ENCODE measurements at regions not wholly inside any gene's neighbourhood (a gene's known extent, or its start where the extent isn't known, plus 50 kb on each side); places are given as distances from the start of the nearest gene placed in this dataset.

- no peak overlapping the region for H3K27ac ChIP-seq (ENCODE audit: low read depth, low read length)
- H3K9me2 ChIP-seq (ENCODE audit: insufficient read depth), result no peaks in the 10 kb centered on the region
- CTCF ChIA-PET, result no interaction called here
- intact Hi-C loops (cut with micrococcal nuclease), result loop anchor here (10.0 kb wide), 1 partner anchor 233 kb away; no protein-coding TSS in a partner anchor
- no peaks in the 10 kb centered on the region for H4K20me1 ChIP-seq (ENCODE audit: insufficient read depth)
- no peaks in the 10 kb centered on the region for H3K36me3 ChIP-seq (ENCODE audit: control insufficient read depth in 1 of 2, insufficient read depth in 2 of 2, low read length in 2 of 2)
- ATAC-seq (no peak), DNase-seq (ENCODE audit: low read depth, low spot score) (no peak)
- no peak overlapping the region for H3K4me3 ChIP-seq (replicated peaks in 1 of 2; ENCODE audit: low read depth in 1 of 2, low read length in 2 of 2)
- H3K4me1 ChIP-seq (ENCODE audit: control insufficient read depth in 1 of 2, insufficient read depth in 2 of 2, low read length in 2 of 2), result no peaks in the 10 kb centered on the region
- TF ChIP-seq JUND (IDR thresholded peaks at IDR 0.05), result no peak
- no peak for TF ChIP-seq ZBTB33 (IDR thresholded peaks at IDR 0.05; ENCODE audit: extremely low read depth, insufficient replicate concordance, low read length)
- no peaks in the 10 kb centered on the region for H3K27me3 ChIP-seq (ENCODE audit: insufficient read depth, low read length)
- RAD21 ChIA-PET (ENCODE audit: low non-redundant PET in 1 of 2, low total read pairs in 2 of 2, uncharacterized antibody in 2 of 2, unreplicated experiment in 2 of 2), result no interaction called here
- POLR2A ChIA-PET, result no interaction called here
- H3K9me3 ChIP-seq (ENCODE audit: control insufficient read depth in 1 of 2, insufficient read depth in 1 of 2, low read depth in 1 of 2, low read length in 2 of 2), result 0 out of 4 replicates have a peak, but pooled peaks cover 0 to 5% of the 10 kb centered on the region in 2 experiments
- no peak overlapping the region for H3K9ac ChIP-seq (ENCODE audit: low read length)
- H3K4me2 ChIP-seq (ENCODE audit: low read length), result no peak overlapping the region
- H3K79me2 ChIP-seq (ENCODE audit: insufficient read depth, low read length), result no peaks in the 10 kb centered on the region
- no peak overlapping the region for H2AFZ ChIP-seq (ENCODE audit: low read depth, low read length, poor library complexity, severe bottlenecking)
- BruUV-seq (replicated peaks), result no TSS peak
Measured at GRCh38 chr18:27361477-27361876, 176.4 kb upstream of the CHST9 start.

GRCh38 chr18:27355308-27355707 lies 170.2 kb upstream of the CHST9 start:
- DNase-seq (ENCODE audit: low read depth, low spot score) (no peak), ATAC-seq (no peak)
- ChIA-PET CTCF (no interaction called here), POLR2A (interaction anchor here (0.7 kb wide), 1 partner anchor 1935 kb away, joined by 3 read pairs; no protein-coding TSS in a partner anchor), RAD21 (ENCODE audit: low non-redundant PET in 1 of 2, low total read pairs in 2 of 2, uncharacterized antibody in 2 of 2, unreplicated experiment in 2 of 2) (no interaction called here)
- no peak overlapping the region for H3K4me2 ChIP-seq (ENCODE audit: low read length)
- H3K79me2 ChIP-seq (ENCODE audit: insufficient read depth, low read length), result no peaks in the 10 kb centered on the region
- intact Hi-C loops (cut with micrococcal nuclease), result no loop called here
- TF ChIP-seq CEBPB (IDR thresholded peaks at IDR 0.05; ENCODE audit: low read depth) (no peak), MAX (IDR thresholded peaks at IDR 0.05) (no peak), RAD21 (IDR thresholded peaks at IDR 0.05; ENCODE audit: low read depth) (no peak), ZFX (IDR thresholded peaks at IDR 0.05) (no peak), REST (IDR thresholded peaks at IDR 0.05; ENCODE audit: low read depth) (no peak), ATF3 (IDR thresholded peaks at IDR 0.05) (no peak), JUND (IDR thresholded peaks at IDR 0.05) (no peak), EGR1 (IDR thresholded peaks at IDR 0.05; ENCODE audit: low read depth) (no peak), EZH2 (IDR thresholded peaks at IDR 0.05) (no peak)
- H3K4me1 ChIP-seq (ENCODE audit: control insufficient read depth in 1 of 2, insufficient read depth in 2 of 2, low read length in 2 of 2), result no peaks in the 10 kb centered on the region
- H3K27me3 ChIP-seq (ENCODE audit: insufficient read depth, low read length), result no peaks in the 10 kb centered on the region
- no peak overlapping the region for H3K9ac ChIP-seq (ENCODE audit: low read length)
- no peaks in the 10 kb centered on the region for H3K36me3 ChIP-seq (ENCODE audit: control insufficient read depth in 1 of 2, insufficient read depth in 2 of 2, low read length in 2 of 2)
- no peak overlapping the region for H3K27ac ChIP-seq (ENCODE audit: low read depth, low read length)
- H2AFZ ChIP-seq (ENCODE audit: low read depth, low read length, poor library complexity, severe bottlenecking), result no peak overlapping the region
- no peaks in the 10 kb centered on the region for H3K9me2 ChIP-seq (ENCODE audit: insufficient read depth)
- BruUV-seq (replicated peaks), result no TSS peak
- no peak overlapping the region for H3K4me3 ChIP-seq (replicated peaks in 1 of 2; ENCODE audit: low read depth in 1 of 2, low read length in 2 of 2)
- H3K9me3 ChIP-seq (ENCODE audit: control insufficient read depth in 1 of 2, insufficient read depth in 1 of 2, low read depth in 1 of 2, low read length in 2 of 2), result no peaks in the 10 kb centered on the region
- no peaks in the 10 kb centered on the region for H4K20me1 ChIP-seq (ENCODE audit: insufficient read depth)

Measured in HCT116 (cell line).